Upper lobe of right lung (tissue), 1 donor: ENCODE measurements at regions not wholly inside any gene's neighbourhood (a gene's known extent, or its start where the extent isn't known, plus 50 kb on each side); places are given as distances from the start of the nearest gene placed in this dataset.

Source experiments
- ATAC-seq: fragments of 200-7000 bp; cut with Tn5 transposase; one replicate; pipeline ENCODE4 v1.9.1; 2020; ENCODE audit warnings: mild to moderate bottlenecking, moderate library complexity
- DNase-seq: peaks from one replicate; pipeline ENCODE4 v3.0.0-alpha.2; 2020
- H3K27ac ChIP-seq: fragments of 200-600 bp; one replicate; pipeline ENCODE4 v1.8.0; 2022
- H3K27me3 ChIP-seq: fragments of 200-600 bp; one replicate; pipeline ENCODE4 v1.8.0; 2022; ENCODE audit warnings: mild to moderate bottlenecking
- H3K36me3 ChIP-seq: fragments of 200-600 bp; one replicate; pipeline ENCODE4 v1.8.0; 2022
- H3K4me1 ChIP-seq: fragments of 200-600 bp; one replicate; pipeline ENCODE4 v1.8.0; 2022
- H3K4me3 ChIP-seq: fragments of 200-600 bp; one replicate; pipeline ENCODE4 v1.8.0; 2022; ENCODE audit warnings: mild to moderate bottlenecking
- H3K9me3 ChIP-seq: fragments of 200-600 bp; one replicate; pipeline ENCODE4 v1.8.0; 2022
- CTCF ChIP-seq: fragments of 200-600 bp; IDR thresholded peaks from one replicate; pipeline ENCODE4 v1.8.0; 2022; ENCODE audit warnings: antibody characterized with exemption
- intact Hi-C: fragments of 100-400 bp; cut with DNase I; formaldehyde crosslinking; loops from one replicate; pipeline ENCODE4 v1.11.0; 2022
- donor health status: DM: no; HTN: yes; CAD: no; lungs with severe emphysema.

- intact Hi-C loops = no loop called here
- H3K4me3 ChIP-seq = no peak overlapping the region
- H3K27me3 ChIP-seq = no peaks in the 10 kb centered on the region
Measured at GRCh38 chr16:18048853-18049546, 287.5 kb downstream of the NPIPA8 start.

GRCh38 chr16:18047761-18048160 lies 288.8 kb downstream of the NPIPA8 start:
- H3K27ac ChIP-seq = no peak overlapping the region
- no peak overlapping the region for H3K4me3 ChIP-seq
- no peaks in the 10 kb centered on the region for H3K4me1 ChIP-seq
- ATAC-seq (no peak), DNase-seq (no peak)
- H3K9me3 ChIP-seq = no peaks in the 10 kb centered on the region
- intact Hi-C loops = no loop called here
- H3K36me3 ChIP-seq = no peaks in the 10 kb centered on the region
- no peaks in the 10 kb centered on the region for H3K27me3 ChIP-seq
- no peak for TF ChIP-seq CTCF

More at GRCh38 chr16:18048853-18049546, 287.5 kb downstream of the NPIPA8 start:
- ATAC-seq (no peak), DNase-seq (no peak)
- Histone ChIP-seq H3K36me3 (no peaks in the 10 kb centered on the region), H3K4me1 (no peaks in the 10 kb centered on the region), H3K27ac (no peak overlapping the region), H3K9me3 (no peaks in the 10 kb centered on the region)
- no peak for TF ChIP-seq CTCF

- Histone ChIP-seq H3K4me1 (no peaks in the 10 kb centered on the region), H3K9me3 (no peaks in the 10 kb centered on the region), H3K36me3 (no peaks in the 10 kb centered on the region), H3K27me3 (no peaks in the 10 kb centered on the region), H3K27ac (no peak overlapping the region), H3K4me3 (no peak overlapping the region)
- intact Hi-C loops = no loop called here
- DNase-seq = no peak
- no peak for TF ChIP-seq CTCF
- ATAC-seq = no peak
Measured at GRCh38 chr16:18045356-18045755, 291.2 kb downstream of the NPIPA8 start.

- no peak overlapping the region for H3K4me3 ChIP-seq
- H3K9me3 ChIP-seq = no peaks in the 10 kb centered on the region
- intact Hi-C loops = no loop called here
- H3K36me3 ChIP-seq = no peaks in the 10 kb centered on the region
- ATAC-seq = no peak
- no peak overlapping the region for H3K27ac ChIP-seq
- no peaks in the 10 kb centered on the region for H3K4me1 ChIP-seq
- DNase-seq = no peak
- no peak for TF ChIP-seq CTCF
- no peaks in the 10 kb centered on the region for H3K27me3 ChIP-seq
Measured at GRCh38 chr16:18041864-18042834, 294.4 kb downstream of the NPIPA8 start.

- no peak for TF ChIP-seq CTCF
- H3K27me3 ChIP-seq = no peaks in the 10 kb centered on the region
- H3K4me1 ChIP-seq = no peaks in the 10 kb centered on the region
- intact Hi-C loops = no loop called here
- no peak overlapping the region for H3K27ac ChIP-seq
- no peaks in the 10 kb centered on the region for H3K36me3 ChIP-seq
- DNase-seq (no peak), ATAC-seq (no peak)
- no peaks in the 10 kb centered on the region for H3K9me3 ChIP-seq
- H3K4me3 ChIP-seq = no peak overlapping the region
Measured at GRCh38 chr16:18039931-18040330, 296.6 kb downstream of the NPIPA8 start.
